Fibroblast of lung (primary cell): ENCODE measurements at regions not wholly inside any gene's neighbourhood (a gene's known extent, or its start where the extent isn't known, plus 50 kb on each side); places are given as distances from the start of the nearest gene placed in this dataset.

Experiments
- DNase-seq, 2 donors: peaks; one replicate each; pipeline versions ENCODE4 v3.0.0 to v3.0.0-alpha.2; 2010; ENCODE audit warnings: low read depth in 2 of 2
- H2AFZ ChIP-seq: 2 replicates; pipeline ENCODE4 v1.5.1; 2012; ENCODE audit warnings: low read length, control low read depth, inconsistent platforms
- H3K27ac ChIP-seq: 2 replicates; pipeline ENCODE4 v1.5.1; 2011; ENCODE audit warnings: low read length, control low read depth; ENCODE audit not compliant: insufficient read depth
- H3K27me3 ChIP-seq: 2 replicates; pipeline ENCODE4 v1.5.1; 2011; ENCODE audit warnings: mild to moderate bottlenecking, low read length; ENCODE audit not compliant: control insufficient read depth, insufficient read depth
- H3K36me3 ChIP-seq: 2 replicates; pipeline ENCODE4 v1.5.1; 2011; ENCODE audit warnings: low read length; ENCODE audit not compliant: control insufficient read depth, insufficient read depth
- H3K4me1 ChIP-seq: 2 replicates; pipeline ENCODE4 v1.5.1; 2011; ENCODE audit warnings: low read length; ENCODE audit not compliant: control insufficient read depth, insufficient read depth; ENCODE audit errors: extremely low read depth
- H3K4me2 ChIP-seq: 2 replicates; pipeline ENCODE4 v1.5.1; 2011; ENCODE audit warnings: low read length, control low read depth; ENCODE audit not compliant: insufficient read depth; ENCODE audit errors: extremely low read depth
- H3K4me3 ChIP-seq, 4 experiments: fragments of 200-600 bp in 1 of 4; sonication (generic) in 1 of 4; replicated peaks in 1 of 4; 2 replicates each; pipeline ENCODE4 v1.5.1; 2011 to 2016; ENCODE audit warnings: low read length in 4 of 4, low read depth in 3 of 4, mild to moderate bottlenecking in 3 of 4, control low read depth in 2 of 4, inconsistent platforms in 1 of 4, mixed read lengths in 1 of 4; ENCODE audit not compliant: insufficient read depth in 1 of 4; ENCODE audit errors: control extremely low read depth in 1 of 4
- H3K79me2 ChIP-seq: 2 replicates; pipeline ENCODE4 v1.5.1; 2012; ENCODE audit warnings: mild to moderate bottlenecking, low read length, inconsistent platforms; ENCODE audit not compliant: control insufficient read depth, insufficient read depth
- H3K9ac ChIP-seq: 2 replicates; pipeline ENCODE4 v1.5.1; 2011; ENCODE audit warnings: mild to moderate bottlenecking, low read length, control low read depth; ENCODE audit not compliant: insufficient read depth
- H3K9me3 ChIP-seq: 2 replicates; pipeline ENCODE4 v1.5.1; 2012; ENCODE audit warnings: low read depth, low read length; ENCODE audit not compliant: control insufficient read depth, insufficient read depth
- H4K20me1 ChIP-seq: 2 replicates; pipeline ENCODE4 v1.5.1; 2011; ENCODE audit warnings: low read length; ENCODE audit not compliant: control insufficient read depth, insufficient read depth; ENCODE audit errors: extremely low read depth
- CTCF ChIP-seq, 2 donors: IDR thresholded peaks in 1 of 2; conservative IDR thresholded peaks in 1 of 2; 1 replicate in 1 of 2; 2 replicates in 1 of 2; pipeline ENCODE4 v1.5.1; 2011 to 2012; ENCODE audit warnings: low read length in 2 of 2, control low read depth in 1 of 2, inconsistent platforms in 1 of 2, low read depth in 1 of 2, mild to moderate bottlenecking in 1 of 2
- EZH2 ChIP-seq: IDR thresholded peaks from 2 replicates; pipeline ENCODE4 v1.5.1; 2012; ENCODE audit warnings: low read length, control low read depth, mild to moderate bottlenecking; ENCODE audit errors: missing control alignments

DNA sequence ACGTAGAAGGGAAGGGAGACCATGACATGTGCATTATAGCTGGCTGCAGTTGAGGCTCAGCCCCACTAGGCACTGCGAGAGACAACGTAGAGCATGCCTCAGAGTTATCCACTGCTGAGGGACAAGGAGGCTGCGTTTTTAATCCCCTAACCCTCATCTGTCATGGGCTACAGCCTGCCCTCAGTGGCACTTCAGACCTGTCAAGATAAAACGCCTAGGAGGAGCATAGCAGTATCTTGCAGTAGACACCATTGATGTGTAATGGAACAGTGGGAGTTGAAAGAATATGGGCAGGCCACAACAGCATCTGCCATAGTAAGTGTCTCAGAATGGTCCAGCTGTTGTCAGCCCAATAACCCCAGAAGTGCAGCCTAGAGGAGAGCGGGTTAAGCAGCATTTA lies 307.0 kb upstream of the PTBP2 start:
- no peak overlapping the region for H3K4me3 ChIP-seq
- no peak overlapping the region for H3K4me2 ChIP-seq
- no peaks in the 10 kb centered on the region for H3K36me3 ChIP-seq
- H3K79me2 ChIP-seq: no peaks in the 10 kb centered on the region
- H4K20me1 ChIP-seq: no peaks in the 10 kb centered on the region
- no peak overlapping the region for H3K27ac ChIP-seq
- peaks cover 6% of the 10 kb centered on the region for H3K4me1 ChIP-seq
- no peak for DNase-seq
- H3K27me3 ChIP-seq: no peaks in the 10 kb centered on the region
- no peak overlapping the region for H3K9ac ChIP-seq
- H2AFZ ChIP-seq: no peak overlapping the region
- no peak for TF ChIP-seq EZH2
- no peak for TF ChIP-seq CTCF (conservative IDR thresholded peaks at IDR 0.05 in 1 of 2, IDR thresholded peaks at IDR 0.05 in 1 of 2; ENCODE audit: low read depth in 1 of 2, low read length in 2 of 2)
- H3K9me3 ChIP-seq: no peaks in the 10 kb centered on the region

GRCh38 chr1:96416111-96416595 lies 305.4 kb upstream of the PTBP2 start:
- Histone ChIP-seq H4K20me1 (no peaks in the 10 kb centered on the region), H3K4me3 (no peak overlapping the region), H3K27me3 (no peaks in the 10 kb centered on the region), H3K27ac (peak overlapping the region; percentile 83), H3K4me2 (peak overlapping the region; percentile 46), H3K4me1 (peaks cover 6% of the 10 kb centered on the region), H3K9ac (no peak overlapping the region), H3K79me2 (no peaks in the 10 kb centered on the region), H3K9me3 (no peaks in the 10 kb centered on the region), H3K36me3 (no peaks in the 10 kb centered on the region), H2AFZ (no peak overlapping the region)
- no peak for TF ChIP-seq EZH2
- no peak for TF ChIP-seq CTCF (conservative IDR thresholded peaks at IDR 0.05 in 1 of 2, IDR thresholded peaks at IDR 0.05 in 1 of 2; ENCODE audit: low read depth in 1 of 2, low read length in 2 of 2)
- DNase-seq: peak; percentile 100

DNA sequence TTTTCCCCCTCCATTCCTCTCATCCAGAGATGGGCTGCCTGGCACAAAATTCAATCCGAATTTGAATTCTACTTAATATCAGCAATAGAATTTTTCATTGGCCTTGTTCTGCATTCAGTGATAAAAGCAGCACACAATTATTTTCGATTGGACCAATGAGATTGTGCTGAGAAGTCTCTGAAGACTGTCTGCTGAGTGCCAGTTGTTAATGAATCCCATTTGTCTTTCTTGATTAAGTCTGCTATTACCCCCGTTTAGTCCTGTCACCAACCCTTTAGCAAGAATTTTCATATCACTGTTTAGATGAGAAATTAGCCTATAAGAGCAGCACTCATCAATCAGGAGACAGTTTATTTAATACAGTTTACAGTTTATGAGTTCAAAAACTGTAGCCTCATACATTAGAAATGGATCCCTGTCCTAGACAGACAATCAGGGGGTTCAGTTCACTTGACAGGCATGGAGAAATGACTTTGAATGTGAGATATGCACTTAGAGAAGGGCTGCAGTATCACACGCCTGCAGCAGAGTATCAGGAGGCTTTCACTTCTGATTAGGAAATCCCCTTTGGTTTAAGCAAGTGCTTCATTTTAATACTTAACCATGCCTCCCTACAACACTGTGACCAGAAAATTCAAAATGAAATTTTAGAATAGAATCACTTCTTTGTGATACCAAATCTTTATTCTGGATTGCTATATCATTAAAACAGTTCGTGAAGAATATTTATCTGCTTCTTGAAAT lies 304.7 kb upstream of the PTBP2 start:
- TF ChIP-seq EZH2 (no peak), CTCF (conservative IDR thresholded peaks at IDR 0.05 in 1 of 2, IDR thresholded peaks at IDR 0.05 in 1 of 2; ENCODE audit: low read depth in 1 of 2, low read length in 2 of 2) (no peak)
- Histone ChIP-seq H3K27ac (peak overlapping the region; percentile 83), H3K9me3 (no peaks in the 10 kb centered on the region), H4K20me1 (no peaks in the 10 kb centered on the region), H3K4me3 (peak overlapping the region in 1 of 4 experiments; percentile 1), H3K27me3 (no peaks in the 10 kb centered on the region), H3K4me2 (peak overlapping the region; percentile 49), H3K4me1 (peaks cover 6% of the 10 kb centered on the region), H3K36me3 (no peaks in the 10 kb centered on the region), H3K9ac (no peak overlapping the region), H2AFZ (no peak overlapping the region), H3K79me2 (no peaks in the 10 kb centered on the region)
- peak in 1 of 2 donors; percentile 40 for DNase-seq
